HFFc6 (cell line): ENCODE measurements at regions not wholly inside any gene's neighbourhood (a gene's known extent, or its start where the extent isn't known, plus 50 kb on each side); places are given as distances from the start of the nearest gene placed in this dataset.

Experiments used
- DNase-seq: peaks from one replicate; pipeline ENCODE4 v3.0.0-alpha.2; 2018
- H3K27ac Mint-ChIP-seq: 2 replicates; pipeline ENCODE4 v1.8.0; 2020; ENCODE audit warnings: mild to moderate bottlenecking, mixed read lengths
- H3K27me3 Mint-ChIP-seq: 2 replicates; pipeline ENCODE4 v1.8.0; 2021; ENCODE audit warnings: mild to moderate bottlenecking, moderate library complexity, mixed read lengths; ENCODE audit not compliant: insufficient read depth
- H3K36me3 Mint-ChIP-seq: 2 replicates; pipeline ENCODE4 v1.8.0; 2021; ENCODE audit warnings: low read depth, mixed read lengths
- H3K4me1 Mint-ChIP-seq: 2 replicates; pipeline ENCODE4 v1.8.0; 2020; ENCODE audit warnings: low read depth, mixed read lengths
- H3K4me3 Mint-ChIP-seq: 2 replicates; pipeline ENCODE4 v1.8.0; 2020; ENCODE audit warnings: mild to moderate bottlenecking, moderate library complexity, mixed read lengths
- H3K9me3 Mint-ChIP-seq: 2 replicates; pipeline ENCODE4 v1.8.0; 2020; ENCODE audit warnings: mild to moderate bottlenecking, mixed read lengths
- CTCF ChIP-seq: fragments of 200-600 bp; sonication (generic); IDR thresholded peaks from 2 replicates; pipeline ENCODE4 v1.5.0; 2021; ENCODE audit warnings: antibody characterized with exemption, mild to moderate bottlenecking

DNA sequence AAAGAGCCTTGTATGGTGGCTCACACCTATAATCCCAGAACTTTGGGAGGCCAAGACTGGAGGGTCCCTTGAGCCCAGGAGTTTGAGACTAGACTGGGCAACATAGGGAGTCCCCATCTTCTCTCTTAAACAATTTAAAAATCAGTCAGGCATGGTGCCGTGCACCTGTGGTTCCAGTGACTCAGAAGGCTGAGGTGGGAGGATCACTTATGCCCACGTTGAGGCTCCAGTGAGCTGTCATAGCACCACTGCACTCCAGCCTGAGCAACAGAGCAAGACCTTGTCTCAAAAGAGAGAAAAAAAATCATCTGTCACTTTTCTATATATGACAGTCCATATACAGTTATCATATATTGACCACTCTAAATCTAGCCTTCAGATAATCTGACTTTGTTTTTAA, 658.3 kb downstream of the LTN1 start:
- Mint-ChIP-seq H3K4me3 (no peak overlapping the region), H3K36me3 (peaks cover 8% of the 10 kb centered on the region; the same call in 1 of the 2 replicates), H3K9me3 (peaks cover 4% of the 10 kb centered on the region; the same call in 1 of the 2 replicates), H3K27me3 (no peaks in the 10 kb centered on the region; the same call in 1 of the 2 replicates), H3K4me1 (peaks cover 67% of the 10 kb centered on the region), H3K27ac (no peak overlapping the region)
- no peak for TF ChIP-seq CTCF
- no peak for DNase-seq

DNA sequence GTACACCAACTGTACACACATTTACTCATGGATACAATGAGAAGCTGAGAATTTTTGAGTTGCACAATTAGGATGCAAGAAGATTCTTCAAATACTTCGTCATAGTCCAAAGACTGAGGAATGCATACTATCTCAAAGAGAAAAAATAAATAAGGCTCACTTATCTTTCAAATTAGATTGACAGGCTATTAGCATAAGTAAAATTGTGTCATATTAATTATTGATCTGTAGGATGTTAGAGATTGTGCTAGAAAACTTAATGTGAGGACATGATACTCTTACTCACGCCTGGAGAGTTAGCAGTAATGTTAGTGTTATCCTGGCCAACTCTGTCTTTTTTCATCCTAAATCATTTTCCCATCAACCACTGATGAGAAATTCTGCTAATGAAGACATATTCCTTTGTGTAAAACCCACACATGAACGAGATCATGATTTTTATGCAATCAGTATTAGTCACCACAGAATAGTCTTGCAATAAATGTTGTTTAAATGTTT, 659.0 kb downstream of the LTN1 start:
- Mint-ChIP-seq H3K27ac (peak overlapping the region; percentile 48), H3K4me1 (peaks cover 59% of the 10 kb centered on the region)
- DNase-seq = peak; percentile 46

DNA sequence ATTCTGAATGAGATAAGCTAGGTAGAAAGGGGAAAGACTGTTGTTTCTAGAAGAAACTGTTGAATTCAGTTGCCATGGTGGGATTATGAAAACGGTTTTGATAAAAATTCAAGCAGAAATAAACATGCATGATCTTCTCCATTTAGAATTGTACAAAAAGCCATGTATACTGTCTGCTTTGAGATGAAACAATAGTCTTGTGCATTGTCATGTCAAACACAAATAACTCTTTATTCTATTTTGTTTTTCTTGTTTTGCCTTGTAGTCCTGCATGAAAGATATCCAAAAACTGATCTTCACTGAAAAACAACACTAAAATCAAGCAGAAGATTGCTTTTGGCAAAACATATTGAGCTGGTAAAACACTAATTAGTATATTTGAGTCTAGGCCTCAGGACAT, 659.9 kb downstream of the LTN1 start:
- DNase-seq = no peak
- H3K9me3 Mint-ChIP-seq = peaks cover 4% of the 10 kb centered on the region; the same call in 1 of the 2 replicates
- H3K27ac Mint-ChIP-seq = no peak overlapping the region
- no peak for TF ChIP-seq CTCF
- H3K36me3 Mint-ChIP-seq = peaks cover 16% of the 10 kb centered on the region; the same call in 1 of the 2 replicates
- H3K4me3 Mint-ChIP-seq = no peak overlapping the region
- no peaks in the 10 kb centered on the region for H3K27me3 Mint-ChIP-seq
- peaks cover 53% of the 10 kb centered on the region for H3K4me1 Mint-ChIP-seq

More for the DNA sequence above, 659.0 kb downstream of the LTN1 start:
- H3K36me3 Mint-ChIP-seq = peaks cover 16% of the 10 kb centered on the region; the same call in 1 of the 2 replicates
- no peaks in the 10 kb centered on the region for H3K27me3 Mint-ChIP-seq
- H3K9me3 Mint-ChIP-seq = peaks cover 4% of the 10 kb centered on the region; the same call in 1 of the 2 replicates
- TF ChIP-seq CTCF = no peak
- peak overlapping the region; percentile 3; the same call in 1 of the 2 replicates for H3K4me3 Mint-ChIP-seq

DNA sequence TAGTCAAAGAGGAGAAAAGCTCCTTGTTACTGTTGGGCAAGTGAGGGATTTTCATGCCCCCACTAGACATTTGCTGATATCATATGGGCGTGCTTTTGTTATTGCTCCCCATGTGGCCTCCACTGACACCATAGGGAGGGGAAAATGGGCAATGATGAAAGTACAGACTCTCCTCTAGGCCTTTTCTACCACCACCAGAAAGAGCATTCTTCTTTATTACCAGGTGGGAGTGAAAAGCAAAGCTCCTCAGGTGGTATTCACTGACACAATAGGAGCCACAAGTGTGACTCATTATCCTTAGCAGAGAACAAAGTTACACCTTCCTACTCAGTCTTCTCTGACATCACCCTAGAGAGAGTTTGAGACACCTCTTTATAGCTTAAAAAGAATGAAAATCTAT, 667.1 kb downstream of the LTN1 start:
- Mint-ChIP-seq H3K4me1 (peaks cover 7% of the 10 kb centered on the region), H3K36me3 (peaks cover 29% of the 10 kb centered on the region), H3K27ac (no peak overlapping the region), H3K4me3 (no peak overlapping the region), H3K9me3 (peaks cover 9% of the 10 kb centered on the region), H3K27me3 (no peaks in the 10 kb centered on the region; the same call in 1 of the 2 replicates)
- no peak for TF ChIP-seq CTCF
- no peak for DNase-seq

GRCh38 chr21:28324690-28325089, 668.0 kb downstream of the LTN1 start:
- Mint-ChIP-seq H3K27me3 (no peaks in the 10 kb centered on the region; the same call in 1 of the 2 replicates), H3K4me3 (no peak overlapping the region), H3K36me3 (peaks cover 31% of the 10 kb centered on the region), H3K9me3 (peaks cover 9% of the 10 kb centered on the region), H3K27ac (no peak overlapping the region), H3K4me1 (peaks cover 7% of the 10 kb centered on the region)
- TF ChIP-seq CTCF = no peak
- DNase-seq = no peak
